ENCODE measurements at regions not wholly inside any gene's neighbourhood (a gene's known extent, or its start where the extent isn't known, plus 50 kb on each side); places are given as distances from the start of the nearest gene placed in this dataset.

- TF ChIP-seq CTCF (IDR thresholded peaks at IDR 0.05) = no peak
- no peak for TF ChIP-seq POLR2A (IDR thresholded peaks at IDR 0.05)
These were observed 93.8 kb downstream of the PMAIP1 start for GRCh38 chr18:59993560-59993959.

Measured in adrenal gland (tissue), 5 donors.